HT1080 (cell line): ENCODE measurements at regions not wholly inside any gene's neighbourhood (a gene's known extent, or its start where the extent isn't known, plus 50 kb on each side); places are given as distances from the start of the nearest gene placed in this dataset.
"Not testable (repeated sequence)": the region's sequence is repeated elsewhere in the genome, so short reads cannot be mapped to it uniquely, and the experiment has no call there.

Experiments used
- DNase-seq: peaks from one replicate; pipeline ENCODE4 v3.0.0-alpha.2; 2015; ENCODE audit warnings: low read depth

DNA sequence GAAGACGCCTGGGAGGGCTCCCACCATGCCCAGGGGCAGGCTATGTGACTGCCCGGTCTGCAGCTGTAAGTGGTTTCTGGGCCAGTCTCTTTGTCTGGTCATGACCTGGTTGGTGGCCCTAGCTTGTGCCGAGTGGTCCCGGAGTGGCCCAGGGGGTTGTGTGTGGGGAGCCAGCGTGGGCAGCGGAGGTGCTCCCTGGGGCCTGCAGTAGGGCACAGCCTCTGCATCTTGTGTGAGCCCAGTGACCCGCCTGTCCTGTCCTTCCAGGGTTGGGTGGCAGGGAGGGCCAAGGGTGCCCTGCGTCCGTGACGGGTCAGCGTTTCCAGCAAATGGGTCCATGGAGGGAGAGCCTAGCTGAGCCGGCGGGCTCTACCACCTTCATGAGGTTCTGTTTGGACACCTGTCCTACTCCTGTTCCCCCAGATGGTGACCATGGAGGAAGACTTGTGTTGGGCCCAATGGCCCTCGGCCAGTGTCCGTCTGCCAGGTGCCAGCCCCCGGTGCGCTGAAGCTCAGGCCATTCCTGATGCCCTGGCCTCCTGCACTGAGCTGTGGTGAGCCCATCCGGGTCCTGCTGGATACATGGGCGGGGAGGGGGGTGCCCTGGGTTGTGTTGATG lies 215.4 kb downstream of the SNRPN start:
- DNase-seq: no peak

- no peak for DNase-seq
Observed at GRCh38 chr15:25170781-25171110, 216.0 kb downstream of the SNRPN start.

DNA sequence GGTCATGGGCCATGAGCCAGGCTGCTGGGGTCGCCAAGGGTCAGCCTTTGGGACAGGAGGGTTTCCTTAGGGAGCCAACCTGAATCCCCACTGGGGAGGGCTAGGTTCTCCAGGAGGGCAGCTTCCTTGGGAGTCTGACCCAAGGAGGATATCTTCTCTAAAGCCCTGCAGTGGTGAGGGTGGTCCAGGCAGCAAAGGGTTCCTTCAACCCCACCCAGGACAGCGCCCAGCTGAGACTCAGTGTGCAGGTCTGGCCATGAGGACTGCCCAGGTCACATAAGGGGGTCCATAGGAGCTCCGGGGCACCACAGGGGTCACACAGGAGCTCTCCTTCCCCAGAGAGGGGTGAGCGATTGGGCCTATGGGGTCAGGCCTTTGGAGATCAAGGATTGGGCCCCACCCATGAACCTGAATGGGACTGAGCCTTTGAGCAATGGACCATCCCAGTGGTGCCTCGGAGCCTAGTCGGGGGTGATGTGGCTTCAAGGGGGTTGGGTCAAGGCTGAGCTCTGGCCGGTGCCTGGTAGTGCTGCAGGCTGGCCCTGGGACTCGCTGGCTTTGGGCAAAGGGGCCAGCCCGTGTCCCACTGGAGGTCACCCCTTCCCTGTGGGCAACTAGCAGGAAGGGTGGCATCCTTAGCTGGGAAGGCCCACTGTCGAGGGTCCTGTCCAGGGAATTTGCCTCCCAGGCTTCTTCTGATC lies 216.5 kb downstream of the SNRPN start:
- DNase-seq: no peak

DNA sequence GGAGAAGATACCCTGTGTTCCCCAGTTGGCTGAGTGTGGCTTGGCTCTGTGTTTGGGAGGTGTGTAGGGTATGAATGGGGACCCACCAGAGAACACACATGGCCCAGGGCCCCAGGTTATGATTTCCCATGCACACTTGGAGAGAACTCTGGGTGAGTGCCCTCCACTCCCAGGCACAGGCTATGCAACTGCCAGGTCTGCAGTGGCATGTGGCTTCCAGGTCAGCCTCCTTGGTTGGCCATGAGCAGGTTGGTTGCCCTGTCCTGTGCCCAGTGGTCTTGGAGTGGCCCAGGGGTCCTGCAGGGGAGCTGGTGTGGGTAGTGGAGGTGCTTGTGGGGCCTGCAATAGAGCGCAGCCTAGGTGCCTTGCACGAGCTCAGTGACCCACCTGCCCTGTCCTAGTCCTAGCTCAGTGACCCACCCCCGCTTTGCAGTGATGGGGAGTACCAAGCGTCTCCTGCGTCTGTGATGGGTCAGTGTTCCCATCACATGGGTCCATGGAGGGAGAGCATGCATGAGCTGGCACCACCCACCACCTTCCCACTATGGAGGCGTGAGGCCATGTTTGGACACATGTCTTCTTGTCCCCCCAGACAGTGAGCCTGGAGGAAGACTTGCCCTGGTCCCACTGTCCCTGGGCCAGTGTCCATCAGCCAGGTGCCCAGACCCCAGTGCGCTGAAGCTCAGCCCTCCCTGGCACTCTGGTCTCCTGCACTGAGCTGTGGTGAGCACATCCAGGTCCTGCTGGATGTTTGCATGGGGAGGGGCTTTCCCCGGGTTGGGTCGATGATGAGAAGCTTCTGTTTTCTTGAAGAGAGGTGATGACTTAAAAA lies 217.3 kb downstream of the SNRPN start:
- no peak for DNase-seq

GRCh38 chr15:25172691-25173090 lies 217.9 kb downstream of the SNRPN start:
- DNase-seq: no peak

DNA sequence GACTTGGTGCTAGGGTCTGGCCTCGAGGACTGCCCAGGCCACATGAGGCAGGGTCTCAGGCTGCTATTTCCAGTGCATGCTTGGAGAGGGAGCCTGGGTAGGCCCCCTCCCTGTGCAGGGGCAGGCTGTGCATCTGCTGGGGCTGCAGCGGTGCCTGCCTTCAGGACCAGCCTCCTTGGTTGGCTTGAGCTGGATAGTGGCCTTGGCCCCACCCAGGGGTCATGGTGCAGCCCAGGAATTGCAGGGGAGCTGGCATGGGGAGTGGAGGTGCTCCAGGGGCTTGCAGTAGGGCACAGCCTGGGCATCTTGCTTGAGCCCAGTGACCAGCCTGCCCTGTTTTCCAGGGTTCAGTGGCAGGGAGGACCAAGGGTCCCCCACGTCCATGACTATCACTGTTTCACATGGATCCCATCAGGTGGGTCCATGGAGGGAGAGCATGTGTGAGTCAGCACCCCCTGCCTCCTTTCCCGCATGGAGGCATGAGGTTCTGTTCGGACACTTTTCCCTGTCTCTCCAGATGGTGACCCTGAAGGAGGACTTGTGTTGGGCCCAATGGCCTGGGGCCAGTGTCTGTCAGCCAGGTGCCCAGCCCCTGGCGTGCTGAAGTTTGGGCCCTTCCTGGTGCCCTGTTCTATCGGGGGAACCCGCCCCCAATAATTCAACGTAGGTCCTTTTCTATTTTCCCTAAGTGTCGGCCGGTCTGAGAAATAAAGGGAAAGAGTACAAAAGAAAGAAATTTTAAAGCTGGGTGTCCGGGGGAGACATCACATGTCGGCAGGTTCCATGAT lies 218.6 kb downstream of the SNRPN start:
- DNase-seq: no peak

- DNase-seq: not testable (repeated sequence)
Observed at GRCh38 chr15:25174149-25174548, 219.4 kb downstream of the SNRPN start.

DNA sequence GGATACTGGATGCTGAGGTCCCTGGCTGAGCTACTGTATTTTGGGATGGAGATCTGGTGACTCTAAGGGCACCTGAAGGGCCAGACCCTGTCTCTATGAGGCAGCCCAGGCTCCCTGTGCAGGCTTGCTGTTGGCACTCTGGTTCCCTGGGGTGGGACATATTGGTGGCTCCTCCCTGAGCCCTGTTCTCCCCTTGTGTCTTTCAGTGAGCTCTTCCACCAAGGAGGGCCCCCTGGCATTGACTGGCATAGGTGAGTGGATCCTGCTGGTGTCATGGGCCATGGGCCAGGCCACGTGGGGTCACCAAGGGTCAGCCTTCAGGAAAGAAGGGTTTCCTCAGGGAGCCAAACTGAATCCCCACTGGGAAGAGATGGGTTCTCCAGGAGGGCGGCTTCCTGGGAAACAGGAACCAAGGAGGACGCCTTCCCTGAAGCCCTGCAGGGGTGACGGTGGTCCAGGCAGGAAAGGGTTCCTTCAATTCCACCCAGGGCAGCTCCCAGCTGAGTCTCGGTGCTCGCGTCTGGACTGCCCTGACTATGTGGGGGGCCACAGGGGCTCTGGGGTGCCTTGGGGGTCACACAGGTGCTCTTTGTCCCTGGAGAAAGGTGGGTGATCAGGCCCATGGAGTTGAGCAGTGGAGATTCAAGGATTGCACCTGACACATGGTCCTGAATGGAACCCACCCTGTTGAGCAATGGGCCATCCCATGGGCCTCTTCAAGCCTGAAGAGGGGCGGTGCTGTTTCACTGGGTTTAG lies 220.4 kb downstream of the SNRPN start:
- no peak for DNase-seq

GRCh38 chr15:25175789-25176615 lies 221.2 kb downstream of the SNRPN start:
- DNase-seq: no peak

- no peak for DNase-seq
Observed at GRCh38 chr15:25176616-25176923, 221.8 kb downstream of the SNRPN start.

- no peak for DNase-seq
Observed at GRCh38 chr15:25176991-25177954, 222.5 kb downstream of the SNRPN start.

GRCh38 chr15:25177955-25178801 lies 223.4 kb downstream of the SNRPN start:
- DNase-seq: no peak

- no peak for DNase-seq
Observed at GRCh38 chr15:25178835-25179672, 224.3 kb downstream of the SNRPN start.

GRCh38 chr15:25179673-25180511 lies 225.1 kb downstream of the SNRPN start:
- DNase-seq: no peak

DNA sequence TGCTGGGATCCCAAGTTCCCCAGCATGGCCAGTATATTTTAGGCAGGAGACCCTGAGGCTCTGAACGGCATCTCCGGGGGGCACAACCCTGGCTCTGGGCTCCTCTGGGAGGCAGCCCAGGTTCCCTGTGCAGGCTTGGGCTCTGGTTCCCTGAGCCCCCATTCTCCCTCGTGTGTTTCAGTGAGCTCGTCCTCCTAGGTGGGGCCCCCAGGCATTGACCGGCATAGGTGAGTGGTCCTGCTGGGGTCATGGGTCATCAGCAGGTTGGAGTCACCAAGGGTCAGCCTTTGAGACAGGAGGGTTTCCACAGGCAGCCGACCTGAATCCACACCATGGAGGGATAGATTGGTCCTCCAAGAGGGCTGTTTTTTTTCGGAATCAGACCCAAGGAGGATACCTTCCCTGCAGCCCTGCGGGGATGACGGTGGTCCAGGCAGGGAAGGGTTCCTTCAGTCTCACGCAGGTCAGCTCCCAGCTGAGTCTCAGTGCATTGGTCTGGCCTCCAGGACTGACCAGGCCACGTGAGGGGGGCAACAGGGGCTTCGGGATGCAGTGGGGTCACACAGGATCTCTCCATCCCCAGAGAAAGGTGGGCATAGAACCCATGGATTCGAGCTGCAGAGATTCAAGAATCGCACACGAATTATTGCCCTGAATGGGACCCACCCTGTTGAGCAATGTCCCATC lies 226.0 kb downstream of the SNRPN start:
- DNase-seq: no peak
